IPS-20b (cell line): ENCODE measurements at regions not wholly inside any gene's neighbourhood (a gene's known extent, or its start where the extent isn't known, plus 50 kb on each side); places are given as distances from the start of the nearest gene placed in this dataset.

ENCODE experiments used
- H3K27ac ChIP-seq: one replicate; pipeline ENCODE4 v1.5.1; 2013; ENCODE audit warnings: low read length
- H3K27me3 ChIP-seq: 2 replicates; pipeline ENCODE4 v1.6.1; 2013; ENCODE audit warnings: mild to moderate bottlenecking, low read length, inconsistent platforms; ENCODE audit not compliant: insufficient read depth
- H3K36me3 ChIP-seq: 2 replicates; pipeline ENCODE4 v1.6.1; 2013; ENCODE audit warnings: low read depth, mild to moderate bottlenecking, inconsistent platforms, low read length, moderate library complexity; ENCODE audit not compliant: insufficient read depth
- H3K4me1 ChIP-seq: 2 replicates; pipeline ENCODE4 v1.6.1; 2013; ENCODE audit warnings: mild to moderate bottlenecking, control low read depth, inconsistent platforms, low read length, moderate library complexity; ENCODE audit not compliant: insufficient read depth
- H3K4me3 ChIP-seq: 2 replicates; pipeline ENCODE4 v1.5.1; 2013; ENCODE audit warnings: mild to moderate bottlenecking, low read length, inconsistent platforms
- H3K9ac ChIP-seq: 2 replicates; pipeline ENCODE4 v1.6.1; 2013; ENCODE audit warnings: low read depth, mild to moderate bottlenecking, inconsistent platforms, low read length, moderate library complexity
- H3K9me3 ChIP-seq: 2 replicates; pipeline ENCODE4 v1.6.1; 2013; ENCODE audit warnings: mild to moderate bottlenecking, low read depth, low read length, inconsistent platforms; ENCODE audit not compliant: insufficient read depth

- Histone ChIP-seq H3K4me1 (no peaks in the 10 kb centered on the region), H3K9me3 (no peaks in the 10 kb centered on the region), H3K9ac (no peak overlapping the region)
Measured at GRCh38 chr12:86634456-86635410, 378.5 kb upstream of the MGAT4C start.

GRCh38 chr12:86627001-86627400 is 370.8 kb upstream of the MGAT4C start:
- no peaks in the 10 kb centered on the region for H3K4me1 ChIP-seq
- H3K27me3 ChIP-seq = no peaks in the 10 kb centered on the region
- no peak overlapping the region for H3K4me3 ChIP-seq
- H3K9me3 ChIP-seq = peaks cover 43% of the 10 kb centered on the region; the same call in 1 of the 2 replicates
- H3K27ac ChIP-seq = no peak overlapping the region
- H3K9ac ChIP-seq = no peak overlapping the region
- H3K36me3 ChIP-seq = no peaks in the 10 kb centered on the region

More at GRCh38 chr12:86634456-86635410, 378.5 kb upstream of the MGAT4C start:
- Histone ChIP-seq H3K4me3 (no peak overlapping the region), H3K27me3 (no peaks in the 10 kb centered on the region), H3K27ac (no peak overlapping the region), H3K36me3 (no peaks in the 10 kb centered on the region)

- Histone ChIP-seq H3K27ac (no peak overlapping the region), H3K9me3 (peaks cover 43% of the 10 kb centered on the region; the same call in 1 of the 2 replicates), H3K4me1 (no peaks in the 10 kb centered on the region), H3K4me3 (no peak overlapping the region), H3K27me3 (no peaks in the 10 kb centered on the region), H3K36me3 (no peaks in the 10 kb centered on the region), H3K9ac (no peak overlapping the region)
Measured at GRCh38 chr12:86623267-86623666, 367.1 kb upstream of the MGAT4C start.

- H3K27me3 ChIP-seq = no peaks in the 10 kb centered on the region
- no peak overlapping the region for H3K27ac ChIP-seq
- H3K4me3 ChIP-seq = no peak overlapping the region
- H3K9ac ChIP-seq = no peak overlapping the region
- H3K36me3 ChIP-seq = no peaks in the 10 kb centered on the region
- peaks cover 39% of the 10 kb centered on the region; the same call in 1 of the 2 replicates for H3K9me3 ChIP-seq
- no peaks in the 10 kb centered on the region for H3K4me1 ChIP-seq
Measured at GRCh38 chr12:86621957-86622356, 365.8 kb upstream of the MGAT4C start.

GRCh38 chr12:86613311-86613710 is 357.1 kb upstream of the MGAT4C start:
- Histone ChIP-seq H3K27me3 (no peaks in the 10 kb centered on the region), H3K27ac (no peak overlapping the region), H3K4me1 (no peaks in the 10 kb centered on the region), H3K4me3 (no peak overlapping the region), H3K9ac (no peak overlapping the region), H3K9me3 (no peaks in the 10 kb centered on the region), H3K36me3 (no peaks in the 10 kb centered on the region)

- Histone ChIP-seq H3K4me1 (no peaks in the 10 kb centered on the region), H3K9me3 (no peaks in the 10 kb centered on the region), H3K36me3 (no peaks in the 10 kb centered on the region), H3K27me3 (no peaks in the 10 kb centered on the region), H3K9ac (no peak overlapping the region), H3K4me3 (no peak overlapping the region), H3K27ac (no peak overlapping the region)
Measured at GRCh38 chr12:86608638-86609037, 352.4 kb upstream of the MGAT4C start.

- Histone ChIP-seq H3K4me1 (no peaks in the 10 kb centered on the region), H3K27ac (no peak overlapping the region), H3K9ac (no peak overlapping the region), H3K27me3 (no peaks in the 10 kb centered on the region), H3K9me3 (no peaks in the 10 kb centered on the region), H3K36me3 (no peaks in the 10 kb centered on the region), H3K4me3 (no peak overlapping the region)
Measured at GRCh38 chr12:86601550-86602308, 345.5 kb upstream of the MGAT4C start.

GRCh38 chr12:86600664-86601231 is 344.6 kb upstream of the MGAT4C start:
- no peak overlapping the region for H3K4me3 ChIP-seq
- H3K27ac ChIP-seq = no peak overlapping the region
- no peak overlapping the region for H3K9ac ChIP-seq
- H3K36me3 ChIP-seq = no peaks in the 10 kb centered on the region
- H3K4me1 ChIP-seq = no peaks in the 10 kb centered on the region
- no peaks in the 10 kb centered on the region for H3K27me3 ChIP-seq
- no peaks in the 10 kb centered on the region for H3K9me3 ChIP-seq

GRCh38 chr12:86597431-86597830 is 341.2 kb upstream of the MGAT4C start:
- Histone ChIP-seq H3K4me3 (no peak overlapping the region), H3K9ac (no peak overlapping the region), H3K27me3 (no peaks in the 10 kb centered on the region), H3K36me3 (no peaks in the 10 kb centered on the region), H3K4me1 (no peaks in the 10 kb centered on the region), H3K27ac (no peak overlapping the region), H3K9me3 (no peaks in the 10 kb centered on the region)

- H3K27me3 ChIP-seq = no peaks in the 10 kb centered on the region
- H3K36me3 ChIP-seq = no peaks in the 10 kb centered on the region
- H3K4me3 ChIP-seq = no peak overlapping the region
- no peak overlapping the region for H3K9ac ChIP-seq
- H3K4me1 ChIP-seq = no peaks in the 10 kb centered on the region
- H3K9me3 ChIP-seq = no peaks in the 10 kb centered on the region
- no peak overlapping the region for H3K27ac ChIP-seq
Measured at GRCh38 chr12:86590296-86590695, 334.1 kb upstream of the MGAT4C start.

- Histone ChIP-seq H3K4me1 (no peaks in the 10 kb centered on the region), H3K4me3 (no peak overlapping the region), H3K27ac (no peak overlapping the region), H3K9me3 (no peaks in the 10 kb centered on the region), H3K27me3 (no peaks in the 10 kb centered on the region), H3K36me3 (no peaks in the 10 kb centered on the region), H3K9ac (no peak overlapping the region)
Measured at GRCh38 chr12:86574143-86574542, 318.0 kb upstream of the MGAT4C start.
